ENCODE measurements at regions not wholly inside any gene's neighbourhood (a gene's known extent, or its start where the extent isn't known, plus 50 kb on each side); places are given as distances from the start of the nearest gene placed in this dataset.

GRCh38 chr12:67001251-67001650 is 267.9 kb upstream of the CAND1 start:
- CTCF ChIA-PET, result interaction anchor here (0.8 kb wide), 1 partner anchor 11 kb away, joined by 3 read pairs; no protein-coding TSS in a partner anchor
- Mint-ChIP-seq H3K4me3 (no peak overlapping the region), H3K36me3 (ENCODE audit: low read depth) (no peaks in the 10 kb centered on the region), H3K4me1 (ENCODE audit: low read depth) (peaks cover 2% of the 10 kb centered on the region), H3K27ac (no peak overlapping the region), H3K27me3 (ENCODE audit: low read depth) (no peaks in the 10 kb centered on the region), H3K9me3 (no peaks in the 10 kb centered on the region)
- intact Hi-C loops (cut with micrococcal nuclease), result no loop called here
- no peak for DNase-seq

- Mint-ChIP-seq H3K4me3 (no peak overlapping the region), H3K9me3 (no peaks in the 10 kb centered on the region), H3K4me1 (ENCODE audit: low read depth) (peaks cover 2% of the 10 kb centered on the region), H3K27me3 (ENCODE audit: low read depth) (no peaks in the 10 kb centered on the region), H3K36me3 (ENCODE audit: low read depth) (no peaks in the 10 kb centered on the region), H3K27ac (no peak overlapping the region)
- DNase-seq, result no peak
- CTCF ChIA-PET, result no interaction called here
- intact Hi-C loops (cut with micrococcal nuclease), result no loop called here
Observed at GRCh38 chr12:67002720-67003119, 266.4 kb upstream of the CAND1 start.

GRCh38 chr12:67006610-67007009 is 262.5 kb upstream of the CAND1 start:
- H3K27me3 Mint-ChIP-seq (ENCODE audit: low read depth), result no peaks in the 10 kb centered on the region
- CTCF ChIA-PET, result interaction anchor here (0.6 kb wide), 1 partner anchor 176 kb away, joined by 4 read pairs; no protein-coding TSS in a partner anchor
- no peak for DNase-seq
- H3K4me1 Mint-ChIP-seq (ENCODE audit: low read depth), result no peaks in the 10 kb centered on the region
- H3K4me3 Mint-ChIP-seq, result no peak overlapping the region
- no peaks in the 10 kb centered on the region for H3K36me3 Mint-ChIP-seq (ENCODE audit: low read depth)
- H3K27ac Mint-ChIP-seq, result no peak overlapping the region
- intact Hi-C loops (cut with micrococcal nuclease), result no loop called here
- no peaks in the 10 kb centered on the region for H3K9me3 Mint-ChIP-seq

GRCh38 chr12:67014642-67015041 is 254.5 kb upstream of the CAND1 start:
- CTCF ChIA-PET, result no interaction called here
- Mint-ChIP-seq H3K4me3 (no peak overlapping the region), H3K9me3 (no peaks in the 10 kb centered on the region), H3K4me1 (ENCODE audit: low read depth) (no peaks in the 10 kb centered on the region), H3K27me3 (ENCODE audit: low read depth) (no peaks in the 10 kb centered on the region), H3K36me3 (ENCODE audit: low read depth) (no peaks in the 10 kb centered on the region), H3K27ac (no peak overlapping the region)
- no peak for DNase-seq
- intact Hi-C loops (cut with micrococcal nuclease), result no loop called here

GRCh38 chr12:67018105-67018504 is 251.1 kb upstream of the CAND1 start:
- H3K27ac Mint-ChIP-seq, result no peak overlapping the region
- H3K27me3 Mint-ChIP-seq (ENCODE audit: low read depth), result no peaks in the 10 kb centered on the region
- H3K4me3 Mint-ChIP-seq, result no peak overlapping the region
- H3K9me3 Mint-ChIP-seq, result no peaks in the 10 kb centered on the region
- H3K4me1 Mint-ChIP-seq (ENCODE audit: low read depth), result no peaks in the 10 kb centered on the region
- H3K36me3 Mint-ChIP-seq (ENCODE audit: low read depth), result no peaks in the 10 kb centered on the region
- no peak for DNase-seq
- CTCF ChIA-PET, result no interaction called here
- intact Hi-C loops (cut with micrococcal nuclease), result no loop called here

GRCh38 chr12:67019070-67019469 is 250.1 kb upstream of the CAND1 start:
- Mint-ChIP-seq H3K4me1 (ENCODE audit: low read depth) (no peaks in the 10 kb centered on the region), H3K4me3 (no peak overlapping the region), H3K27ac (no peak overlapping the region), H3K9me3 (no peaks in the 10 kb centered on the region), H3K36me3 (ENCODE audit: low read depth) (no peaks in the 10 kb centered on the region), H3K27me3 (ENCODE audit: low read depth) (no peaks in the 10 kb centered on the region)
- DNase-seq, result no peak
- intact Hi-C loops (cut with micrococcal nuclease), result no loop called here
- CTCF ChIA-PET, result no interaction called here

- no peak overlapping the region for H3K4me3 Mint-ChIP-seq
- CTCF ChIA-PET, result interaction anchor here (0.6 to 1.7 kb wide), 14 partner anchors 10 to 416 kb away, joined by 3 to 6 read pairs (median 3); no protein-coding TSS in a partner anchor
- H3K9me3 Mint-ChIP-seq, result no peaks in the 10 kb centered on the region
- DNase-seq, result peak; percentile 67
- H3K36me3 Mint-ChIP-seq (ENCODE audit: low read depth), result no peaks in the 10 kb centered on the region
- H3K27ac Mint-ChIP-seq, result no peak overlapping the region
- intact Hi-C loops (cut with micrococcal nuclease), result loop anchor here (1.0 to 10.0 kb wide), 4 partner anchors 42 to 919 kb away; no protein-coding TSS in a partner anchor
- no peaks in the 10 kb centered on the region for H3K27me3 Mint-ChIP-seq (ENCODE audit: low read depth)
- peaks cover 3% of the 10 kb centered on the region for H3K4me1 Mint-ChIP-seq (ENCODE audit: low read depth)
Observed at GRCh38 chr12:67025543-67026114, 243.5 kb upstream of the CAND1 start.

GRCh38 chr12:67026487-67027246 is 242.5 kb upstream of the CAND1 start:
- no peak for DNase-seq
- Mint-ChIP-seq H3K27me3 (ENCODE audit: low read depth) (no peaks in the 10 kb centered on the region), H3K36me3 (ENCODE audit: low read depth) (no peaks in the 10 kb centered on the region), H3K4me1 (ENCODE audit: low read depth) (peaks cover 3% of the 10 kb centered on the region), H3K27ac (no peak overlapping the region), H3K9me3 (no peaks in the 10 kb centered on the region), H3K4me3 (no peak overlapping the region)
- intact Hi-C loops (cut with micrococcal nuclease), result loop anchor here (10.0 kb wide), 2 partner anchors 388 to 918 kb away; no protein-coding TSS in a partner anchor
- CTCF ChIA-PET, result interaction anchor here (0.6 to 1.7 kb wide), 10 partner anchors 11 to 415 kb away, joined by 3 to 6 read pairs (median 4); no protein-coding TSS in a partner anchor

GRCh38 chr12:67028529-67028928 is 240.6 kb upstream of the CAND1 start:
- Mint-ChIP-seq H3K27ac (no peak overlapping the region), H3K36me3 (ENCODE audit: low read depth) (no peaks in the 10 kb centered on the region), H3K27me3 (ENCODE audit: low read depth) (no peaks in the 10 kb centered on the region), H3K4me3 (no peak overlapping the region), H3K9me3 (no peaks in the 10 kb centered on the region), H3K4me1 (ENCODE audit: low read depth) (peaks cover 3% of the 10 kb centered on the region)
- intact Hi-C loops (cut with micrococcal nuclease), result loop anchor here (10.0 kb wide), 2 partner anchors 386 to 916 kb away; no protein-coding TSS in a partner anchor
- CTCF ChIA-PET, result no interaction called here
- no peak for DNase-seq

- CTCF ChIA-PET, result no interaction called here
- Mint-ChIP-seq H3K4me1 (ENCODE audit: low read depth) (no peaks in the 10 kb centered on the region), H3K27ac (no peak overlapping the region), H3K9me3 (no peaks in the 10 kb centered on the region), H3K4me3 (no peak overlapping the region), H3K27me3 (ENCODE audit: low read depth) (no peaks in the 10 kb centered on the region), H3K36me3 (ENCODE audit: low read depth) (no peaks in the 10 kb centered on the region)
- intact Hi-C loops (cut with micrococcal nuclease), result no loop called here
- peak; percentile 38 for DNase-seq
Observed at GRCh38 chr12:67034110-67034879, 234.9 kb upstream of the CAND1 start.

GRCh38 chr12:67035121-67035520 is 234.0 kb upstream of the CAND1 start:
- Mint-ChIP-seq H3K9me3 (no peaks in the 10 kb centered on the region), H3K36me3 (ENCODE audit: low read depth) (no peaks in the 10 kb centered on the region), H3K4me1 (ENCODE audit: low read depth) (peaks cover under 1% of the 10 kb centered on the region), H3K27ac (no peak overlapping the region), H3K4me3 (no peak overlapping the region), H3K27me3 (ENCODE audit: low read depth) (no peaks in the 10 kb centered on the region)
- intact Hi-C loops (cut with micrococcal nuclease), result no loop called here
- CTCF ChIA-PET, result no interaction called here
- no peak for DNase-seq

- CTCF ChIA-PET, result interaction anchor here (1.2 kb wide), 1 partner anchor 12 kb away, joined by 6 read pairs; no protein-coding TSS in a partner anchor
- Mint-ChIP-seq H3K4me3 (no peak overlapping the region), H3K27ac (no peak overlapping the region), H3K27me3 (ENCODE audit: low read depth) (no peaks in the 10 kb centered on the region), H3K36me3 (ENCODE audit: low read depth) (no peaks in the 10 kb centered on the region), H3K4me1 (ENCODE audit: low read depth) (peaks cover 3% of the 10 kb centered on the region), H3K9me3 (no peaks in the 10 kb centered on the region)
- intact Hi-C loops (cut with micrococcal nuclease), result no loop called here
- no peak for DNase-seq
Observed at GRCh38 chr12:67038486-67038885, 230.7 kb upstream of the CAND1 start.

Measured in activated naive CD4-positive, alpha-beta T cell treated with anti-CD3 and anti-CD28 coated beads for 36 hours (primary cell).